Occipital lobe (tissue), 1 donor: ENCODE measurements at regions not wholly inside any gene's neighbourhood (a gene's known extent, or its start where the extent isn't known, plus 50 kb on each side); places are given as distances from the start of the nearest gene placed in this dataset.

Source experiments
- DNase-seq: peaks from one replicate; lab custom pipeline; 2025; lab: John Stamatoyannopoulos, UW

DNA sequence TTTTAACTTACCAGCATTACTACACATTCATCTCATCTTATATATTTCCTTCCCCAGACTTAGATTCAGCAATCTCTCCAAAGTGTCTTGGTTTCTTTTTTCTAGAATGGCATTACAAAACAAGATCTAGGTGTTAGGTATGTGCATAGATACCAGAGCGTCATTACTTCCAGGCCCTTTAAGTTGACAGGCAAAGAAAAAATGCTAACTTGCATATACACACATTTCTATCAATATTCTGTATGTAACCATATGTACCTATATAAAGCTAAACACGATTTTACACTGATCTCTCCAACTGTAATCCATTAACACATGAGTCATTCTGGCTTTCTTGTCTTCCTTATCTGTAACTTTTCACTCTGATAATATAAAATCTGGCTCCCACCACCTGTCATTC lies 503.8 kb upstream of the NRXN1 start:
- no peak for DNase-seq

DNA sequence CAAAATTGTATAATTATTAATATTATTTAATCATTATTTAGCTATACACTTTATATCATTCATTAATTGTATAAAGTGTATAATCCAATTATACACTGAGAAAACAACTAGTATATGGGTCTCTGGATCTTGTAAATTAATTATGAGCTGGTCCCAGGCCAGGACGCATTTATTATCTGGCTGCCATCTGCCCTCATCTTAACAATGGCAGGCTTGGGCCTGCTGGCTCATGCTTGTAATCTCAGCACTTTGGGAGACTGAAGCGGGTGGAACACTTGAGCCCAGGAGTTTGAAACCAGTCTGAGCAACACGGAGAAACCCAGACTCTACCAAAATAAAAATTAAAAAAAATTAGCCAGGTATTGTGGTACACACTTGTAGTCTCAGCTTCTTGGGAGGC lies 502.2 kb upstream of the NRXN1 start:
- DNase-seq, result no peak

DNA sequence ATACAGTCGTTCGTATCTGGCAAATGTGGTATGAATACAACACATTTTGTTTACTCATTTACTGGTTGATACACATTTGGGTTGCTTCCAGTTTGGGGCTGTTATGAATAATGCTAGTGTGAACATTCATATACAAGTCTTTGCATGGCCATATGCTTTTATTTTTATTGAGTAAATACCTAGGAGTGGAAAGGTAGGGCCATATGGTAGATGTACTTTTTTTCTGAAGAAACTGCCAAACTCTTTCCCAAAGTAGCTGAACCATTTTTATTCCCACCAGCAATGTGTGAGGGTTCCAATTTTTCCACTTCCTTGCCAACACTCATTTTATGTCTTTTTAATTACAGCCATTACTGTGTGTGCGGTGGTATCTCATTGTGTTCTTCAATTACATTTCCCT lies 496.2 kb upstream of the NRXN1 start:
- DNase-seq, result no peak

DNA sequence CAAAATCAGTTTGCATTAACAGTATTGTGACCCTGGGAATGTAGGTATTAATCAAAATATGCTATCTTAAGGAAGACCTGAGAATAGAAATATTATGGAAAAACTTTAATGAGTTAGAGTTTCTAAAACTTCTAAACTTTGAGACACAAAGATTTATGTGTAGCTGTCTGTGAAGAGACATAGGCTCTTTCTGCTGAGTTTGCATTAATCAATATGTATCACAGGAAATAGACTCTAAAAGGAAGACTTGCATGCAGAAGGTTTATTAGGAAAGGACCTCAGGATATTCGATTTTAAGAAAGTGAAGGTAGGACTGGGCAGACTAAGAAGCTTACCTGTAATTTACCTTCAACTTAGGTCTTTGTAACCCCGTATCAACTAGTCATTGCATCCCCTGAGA lies 494.8 kb upstream of the NRXN1 start:
- no peak for DNase-seq

DNA sequence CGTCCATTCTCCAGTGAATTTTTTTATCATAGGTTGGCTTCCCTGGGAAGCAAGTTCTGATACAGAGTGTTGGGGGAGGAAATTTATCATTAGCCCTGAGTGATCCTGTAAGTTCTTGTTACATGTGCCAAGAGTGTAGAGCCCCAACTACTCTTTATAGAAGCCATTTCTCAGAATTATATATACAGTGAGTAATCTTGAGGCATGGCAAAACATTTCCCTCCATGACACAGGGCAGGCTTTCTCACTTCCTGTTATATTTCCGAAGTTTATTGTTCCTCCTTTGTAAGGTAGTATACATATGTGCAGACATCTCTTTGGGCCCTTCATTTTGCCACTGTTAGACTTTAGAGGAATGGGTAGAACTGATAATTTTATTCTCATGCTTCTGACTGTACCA lies 484.7 kb upstream of the NRXN1 start:
- DNase-seq, result no peak

DNA sequence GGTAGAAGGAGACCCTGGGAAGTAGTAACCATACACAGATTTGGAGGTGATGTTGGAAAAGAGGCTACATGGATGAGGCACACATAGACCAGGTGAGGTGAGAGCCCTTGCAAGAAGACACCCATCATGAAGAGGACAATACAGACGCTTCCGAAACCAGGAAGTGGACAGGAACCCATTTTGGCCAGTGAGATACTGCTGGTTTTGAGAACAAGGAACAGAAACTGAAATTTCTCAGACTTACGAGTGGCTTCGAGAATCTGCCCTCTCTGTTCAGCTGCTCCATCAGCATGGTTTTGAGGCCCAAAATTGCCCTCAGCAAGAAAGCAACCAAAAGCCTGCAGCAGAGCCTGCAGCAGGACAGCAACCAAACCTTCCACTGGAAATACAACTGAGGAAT lies 479.1 kb upstream of the NRXN1 start:
- DNase-seq, result no peak

DNA sequence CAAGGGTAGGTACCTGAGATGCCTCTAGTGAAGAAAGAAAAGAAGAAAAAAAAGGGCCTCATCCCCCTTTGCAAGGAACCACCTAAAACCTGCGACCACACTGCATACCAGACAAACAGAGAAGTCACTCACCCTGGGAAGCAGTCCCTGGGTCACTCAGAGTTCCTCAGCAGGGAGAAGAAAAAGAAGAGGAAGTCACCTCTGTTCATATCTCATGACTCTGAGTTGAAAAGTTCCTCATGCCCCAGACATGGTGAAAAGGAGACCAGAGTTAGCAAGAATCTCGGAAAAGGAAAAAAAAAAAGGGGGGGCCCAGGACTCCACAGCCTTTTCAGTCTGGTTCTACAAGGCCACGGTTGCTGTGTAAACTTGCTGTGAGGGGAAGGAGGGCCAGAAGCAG lies 478.4 kb upstream of the NRXN1 start:
- no peak for DNase-seq

DNA sequence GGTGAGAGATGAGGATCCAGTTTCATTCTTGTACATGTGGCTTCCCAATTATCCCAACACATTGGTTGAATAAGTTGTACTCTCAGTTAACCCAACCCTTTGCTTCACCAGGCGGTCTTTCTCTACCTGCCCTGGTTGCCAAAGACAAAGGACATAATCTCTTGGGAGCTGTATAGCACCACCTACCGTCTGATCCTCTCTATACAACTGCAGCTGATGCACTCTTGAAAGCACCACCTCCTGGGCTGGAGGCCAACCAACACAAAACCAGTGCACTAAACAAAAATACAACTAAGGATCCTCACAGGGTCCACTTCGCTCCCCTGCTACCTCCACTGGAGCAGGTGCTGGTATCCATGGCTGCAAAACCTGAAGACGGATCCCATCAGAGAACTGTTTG lies 473.6 kb upstream of the NRXN1 start:
- no peak for DNase-seq

DNA sequence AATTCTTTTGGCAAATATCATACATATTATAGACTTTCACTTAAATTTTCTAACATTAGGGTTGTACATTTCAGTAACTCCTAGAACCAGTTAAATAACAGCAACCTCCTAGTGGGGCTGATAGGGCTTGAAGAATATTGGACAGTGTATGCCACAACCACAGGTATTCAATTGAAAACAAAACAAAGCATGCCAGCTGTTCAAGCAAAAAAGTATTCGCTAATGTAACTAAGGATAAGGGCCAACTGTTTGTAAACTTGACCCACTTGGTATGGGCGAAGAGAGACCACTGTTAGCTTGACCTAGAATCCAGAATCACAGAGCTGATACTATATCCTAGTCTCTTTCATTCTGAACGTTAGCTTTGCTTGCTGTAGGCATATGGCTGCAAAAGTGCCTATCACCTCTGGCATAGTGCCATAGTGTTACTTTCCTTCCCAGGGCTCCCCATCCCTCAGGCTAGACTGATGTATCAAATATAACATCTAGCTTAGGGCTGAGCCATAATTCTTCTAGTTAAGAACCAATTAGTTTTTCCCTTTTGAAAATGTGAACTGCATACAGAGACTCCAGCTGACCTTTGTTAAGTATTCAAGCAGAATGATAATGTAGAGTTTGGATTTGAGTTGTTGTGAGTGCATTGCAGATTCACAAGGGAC lies 458.8 kb upstream of the NRXN1 start:
- no peak for DNase-seq

DNA sequence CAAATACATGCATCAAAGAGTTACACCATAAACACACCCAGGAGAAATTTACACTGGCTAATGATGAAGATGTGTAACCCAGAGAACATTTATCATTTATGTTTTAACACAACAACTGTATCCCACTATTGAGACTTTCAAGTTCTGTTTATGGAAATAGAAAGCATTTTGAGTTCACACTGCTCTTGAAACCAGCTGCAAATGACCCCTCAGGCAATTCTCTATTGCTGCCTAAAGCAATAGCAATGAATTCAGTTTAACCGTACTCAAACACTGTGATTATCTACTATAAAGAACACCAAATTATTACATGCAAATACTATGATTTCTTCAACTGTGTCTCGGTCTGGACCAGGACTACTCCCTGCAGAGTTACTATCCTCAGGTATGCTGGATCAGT lies 452.7 kb upstream of the NRXN1 start:
- DNase-seq, result no peak

DNA sequence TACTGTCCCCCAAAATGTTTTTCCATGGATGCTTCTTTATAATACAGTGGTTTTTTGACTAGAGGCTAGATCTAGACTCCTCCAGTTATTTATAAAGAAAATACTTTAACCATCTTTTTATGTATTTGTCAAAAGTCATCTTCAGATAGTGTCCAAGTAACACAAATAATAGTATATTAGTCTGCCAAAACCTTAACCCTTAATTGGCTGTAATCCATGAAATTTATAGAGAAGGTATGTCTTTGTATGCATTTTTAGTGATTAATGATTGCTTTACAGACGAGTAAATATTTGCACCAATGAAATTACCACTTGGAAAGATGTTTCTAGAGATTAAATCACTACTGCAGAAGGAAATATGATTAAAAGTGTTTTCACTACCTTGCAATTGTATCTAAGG lies 451.8 kb upstream of the NRXN1 start:
- DNase-seq, result no peak

DNA sequence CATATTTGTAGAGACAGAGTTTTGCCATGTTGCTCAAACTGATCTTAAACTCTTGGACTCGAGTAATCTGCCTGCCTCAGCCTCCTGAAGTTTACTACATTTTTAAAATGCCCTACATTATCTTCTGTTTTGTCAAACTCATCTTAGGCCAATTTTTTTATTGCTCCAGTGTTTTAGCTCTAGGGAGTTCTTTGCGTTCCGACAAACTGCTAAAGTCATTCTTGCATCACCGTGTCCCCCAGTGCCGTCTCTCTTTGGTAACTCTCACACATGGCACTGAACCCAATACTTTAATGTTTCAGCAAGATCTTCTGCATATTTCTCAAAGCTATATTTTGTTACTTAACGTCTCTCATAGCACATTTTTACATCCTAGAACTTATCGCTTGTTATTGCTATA lies 440.9 kb upstream of the NRXN1 start:
- DNase-seq, result no peak

DNA sequence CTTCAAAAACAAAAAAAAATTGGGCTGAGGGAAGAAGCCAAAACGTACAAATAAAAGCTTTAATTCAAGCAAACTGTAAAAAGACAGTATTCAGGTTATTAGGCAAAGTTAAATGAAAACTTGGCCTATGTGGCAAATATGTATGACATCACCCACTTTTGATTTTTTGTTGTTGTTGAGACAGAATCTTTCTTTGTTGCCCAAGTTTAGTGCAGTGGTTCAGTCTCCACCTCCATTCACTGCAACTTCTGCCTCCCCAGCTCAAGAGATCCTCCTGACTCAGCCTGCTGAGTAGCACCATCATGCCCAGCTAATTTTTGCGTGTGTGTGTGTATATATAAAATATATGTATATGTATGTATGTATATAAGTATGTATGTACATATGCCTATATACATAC lies 440.4 kb upstream of the NRXN1 start:
- DNase-seq, result no peak

DNA sequence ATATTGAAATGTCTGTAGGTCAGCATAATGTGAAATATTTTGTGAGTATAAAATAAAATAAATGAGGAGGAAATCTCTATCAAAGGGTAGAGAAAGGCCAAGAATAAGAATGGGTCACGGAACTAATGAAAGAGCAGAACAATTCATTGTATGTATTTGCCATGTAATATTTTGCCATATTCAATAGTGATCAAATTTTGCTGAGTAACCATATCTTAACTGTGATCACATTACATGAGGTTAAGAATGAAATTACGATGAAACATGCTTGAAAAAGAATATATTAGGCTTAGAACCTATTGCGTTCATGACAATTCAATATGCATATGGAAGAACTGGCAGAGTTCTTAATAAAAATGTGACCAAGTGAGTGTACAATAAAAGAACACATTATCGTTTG lies 437.2 kb upstream of the NRXN1 start:
- DNase-seq, result no peak

DNA sequence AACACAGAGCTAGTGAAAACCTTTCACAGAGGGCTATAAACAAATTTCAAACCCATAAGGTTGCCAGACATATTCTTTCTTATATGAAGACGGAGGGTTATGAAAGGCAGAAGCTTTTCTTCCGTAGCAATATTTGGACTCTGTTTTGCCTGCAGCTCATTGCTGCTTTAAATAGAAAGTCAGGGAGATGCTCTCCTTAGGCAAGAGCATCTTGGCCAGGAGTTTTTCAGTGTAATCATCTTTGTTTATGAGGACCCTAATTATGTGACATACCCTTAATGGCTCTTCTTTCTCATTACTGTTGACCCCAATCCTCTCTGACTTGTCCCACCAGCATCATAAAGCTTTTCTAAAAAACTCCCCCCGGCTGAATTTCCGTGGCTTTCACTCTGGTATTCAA lies 433.4 kb upstream of the NRXN1 start:
- no peak for DNase-seq

DNA sequence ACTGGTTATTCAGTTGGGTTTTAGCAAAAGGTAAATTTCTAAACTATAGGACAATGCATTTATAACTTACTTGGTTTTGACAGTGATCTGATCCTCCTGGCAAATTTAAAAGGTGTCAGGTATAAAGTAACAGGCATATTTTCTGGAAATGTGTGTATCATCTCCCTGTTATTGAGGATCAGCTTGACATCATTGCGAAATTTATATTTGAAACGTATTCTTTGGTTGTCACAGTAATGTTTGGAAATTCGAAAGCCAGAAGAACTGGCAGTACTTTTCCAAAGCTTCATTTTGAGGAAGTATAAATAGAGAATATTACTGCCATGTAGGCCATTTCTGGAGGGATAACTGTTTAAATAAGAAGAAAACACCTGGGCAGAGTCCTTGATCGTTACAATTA lies 422.2 kb upstream of the NRXN1 start:
- no peak for DNase-seq

DNA sequence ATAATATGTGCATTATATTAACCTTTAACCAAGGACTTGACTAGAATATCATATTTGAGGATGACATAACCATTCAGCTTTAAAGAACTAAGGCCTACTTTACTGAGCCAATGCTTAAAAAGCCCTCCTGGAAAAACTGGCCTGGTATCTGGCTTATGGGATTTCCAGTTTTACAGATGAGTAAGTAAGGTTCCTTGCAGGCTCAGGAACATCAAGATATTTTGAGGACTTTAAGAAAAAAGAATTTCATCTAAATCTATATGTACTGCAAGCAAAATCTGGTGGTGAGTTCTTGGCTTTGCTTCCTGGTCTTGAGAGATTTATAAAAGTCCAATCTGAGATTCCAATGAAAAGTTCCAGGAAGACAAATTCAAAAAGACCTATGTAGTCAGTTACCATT lies 417.0 kb upstream of the NRXN1 start:
- DNase-seq, result no peak

DNA sequence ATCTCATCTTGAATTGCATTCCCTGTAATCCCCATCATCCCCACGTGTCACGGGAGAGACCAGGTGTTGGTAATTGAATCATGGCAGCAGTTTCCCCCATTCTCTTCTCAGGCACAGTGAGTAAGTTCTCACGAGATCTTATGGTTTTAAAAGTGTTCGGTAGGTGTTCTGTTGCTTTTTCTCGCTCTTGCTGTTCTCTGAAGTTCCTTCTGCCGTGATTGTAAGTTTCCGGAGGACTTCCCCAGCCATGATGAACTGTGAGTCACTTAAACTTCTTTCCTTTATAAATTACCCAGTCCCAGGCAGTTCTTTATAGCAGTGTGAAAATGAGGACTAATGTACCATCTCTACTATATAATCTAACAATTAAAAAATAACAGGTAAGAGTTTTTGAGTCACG lies 409.9 kb upstream of the NRXN1 start:
- DNase-seq, result no peak

DNA sequence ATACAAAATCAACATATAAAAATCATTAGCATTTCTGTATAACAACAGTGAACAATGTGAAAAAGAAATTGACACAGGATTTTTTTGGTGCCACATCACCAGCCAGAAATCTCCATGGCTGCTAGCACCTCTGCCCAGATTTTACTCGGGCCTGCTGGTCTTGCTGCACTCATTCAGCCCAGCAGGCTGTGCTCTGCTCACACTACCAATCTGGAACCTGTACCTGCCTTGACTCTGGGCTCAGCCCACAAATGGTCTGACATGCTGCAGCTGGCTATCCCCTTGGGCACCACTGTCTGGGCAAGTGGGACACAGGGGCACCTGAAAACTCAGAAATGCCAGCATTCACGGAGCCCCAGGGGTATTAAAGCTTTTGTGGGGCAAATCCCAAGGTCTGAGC lies 392.5 kb upstream of the NRXN1 start:
- no peak for DNase-seq

DNA sequence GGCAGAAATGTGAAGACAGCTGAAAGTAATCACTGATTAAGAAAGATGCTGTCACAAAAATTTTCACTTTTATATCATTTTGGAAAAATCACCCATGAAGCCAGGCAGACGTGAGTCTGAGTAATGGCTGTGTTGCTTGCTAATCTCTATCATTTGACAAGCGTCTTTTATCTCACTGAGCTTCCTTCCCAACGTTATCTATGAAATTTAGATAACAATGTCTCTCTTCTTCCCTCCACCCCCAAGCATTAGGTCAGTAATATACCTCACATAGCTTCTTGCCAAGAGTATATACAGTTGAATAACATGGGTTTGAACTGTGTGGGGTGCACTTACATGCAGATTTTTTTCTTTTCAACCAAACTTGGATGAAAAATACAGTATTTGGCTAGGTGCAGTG lies 388.6 kb upstream of the NRXN1 start:
- no peak for DNase-seq

DNA sequence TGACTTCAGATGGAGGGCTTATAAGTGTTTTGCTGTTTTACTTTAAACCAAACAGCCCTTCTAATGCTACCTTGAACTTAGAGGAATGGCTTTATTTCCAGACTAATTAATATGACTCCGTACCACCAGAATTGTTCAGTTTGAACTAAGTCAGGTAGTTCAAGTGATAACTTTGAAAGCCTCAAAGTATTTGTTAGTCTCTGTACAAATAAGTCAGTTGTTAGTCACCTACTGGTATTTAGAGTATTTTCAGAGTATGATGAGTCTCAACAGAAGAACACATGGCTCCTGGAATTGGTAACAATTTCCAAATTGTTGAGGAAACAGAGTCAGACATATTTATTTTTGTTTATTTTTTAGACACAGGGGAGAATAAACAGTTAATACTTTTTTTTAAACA lies 381.8 kb upstream of the NRXN1 start:
- no peak for DNase-seq

DNA sequence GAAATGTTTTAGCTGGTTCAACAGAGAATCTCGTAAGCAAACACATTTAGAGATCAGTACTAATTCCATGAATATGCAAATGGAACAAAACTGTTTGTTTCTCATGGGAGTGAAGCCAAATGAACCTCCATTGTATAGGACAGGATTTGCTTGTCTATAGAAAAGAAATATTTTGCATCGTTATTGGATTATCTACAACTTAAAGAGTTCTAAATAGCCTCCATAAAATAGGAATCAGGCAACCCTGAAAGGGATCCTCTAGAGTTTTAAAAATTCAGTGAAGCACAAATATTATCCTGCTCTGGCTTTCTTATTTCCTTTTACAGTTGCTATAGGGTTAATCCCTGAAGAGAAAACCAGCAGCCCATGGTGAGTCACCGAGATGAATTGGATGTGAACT lies 378.4 kb upstream of the NRXN1 start:
- DNase-seq, result no peak

DNA sequence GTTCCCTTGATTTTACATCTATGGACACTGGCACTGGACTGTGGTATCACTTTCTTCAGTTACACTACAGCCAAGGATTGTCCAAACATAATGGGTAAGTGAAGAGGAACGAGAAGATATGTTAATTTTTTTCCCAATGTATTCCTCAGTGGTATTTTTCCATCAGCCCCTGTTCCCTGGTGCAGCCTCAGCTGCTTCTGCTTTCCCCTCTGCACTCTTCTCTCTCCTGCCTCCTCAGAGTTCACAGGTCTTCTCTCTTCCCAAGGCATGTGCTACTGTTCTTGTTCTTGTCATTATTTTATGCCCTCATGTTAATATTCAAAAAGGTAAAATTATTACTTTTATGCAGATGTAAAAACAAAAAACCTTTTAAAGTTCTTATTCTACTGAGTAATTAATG lies 378.0 kb upstream of the NRXN1 start:
- no peak for DNase-seq

DNA sequence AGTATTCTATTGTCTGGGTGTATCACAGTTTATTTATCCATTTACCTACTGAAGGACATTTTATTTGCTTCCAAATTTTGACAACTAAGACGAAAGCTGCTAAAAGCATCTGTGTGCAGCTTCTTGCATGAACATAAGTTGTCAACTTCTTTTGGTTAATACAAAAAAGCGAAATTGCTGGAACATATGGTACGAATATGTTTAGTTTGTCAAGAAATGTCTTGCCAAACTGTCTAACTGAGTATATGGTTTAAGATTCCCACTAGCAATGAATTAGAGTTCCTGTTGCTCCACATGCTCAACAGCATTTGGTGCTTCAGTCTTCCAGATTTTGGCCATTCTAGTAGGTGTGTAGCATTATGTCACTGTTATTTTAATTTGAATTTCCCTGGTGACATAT lies 372.3 kb upstream of the NRXN1 start:
- no peak for DNase-seq
